Neural progenitor cell (in vitro differentiated cells): ENCODE measurements at regions not wholly inside any gene's neighbourhood (a gene's known extent, or its start where the extent isn't known, plus 50 kb on each side); places are given as distances from the start of the nearest gene placed in this dataset.

ENCODE experiments used
- DNase-seq: peaks from one replicate; pipeline ENCODE4 v3.0.0-alpha.2; 2016; ENCODE audit warnings: low spot score
- H2AFZ ChIP-seq: fragments of 200-600 bp; sonication (generic); replicated peaks from 2 replicates; pipeline ENCODE4 v1.6.1; 2016; ENCODE audit warnings: antibody characterized with exemption
- H3F3A ChIP-seq: fragments of 200-600 bp; sonication (generic); 2 replicates; pipeline ENCODE4 v1.6.1; 2016; ENCODE audit warnings: antibody characterized with exemption, low read depth
- H3K27ac ChIP-seq: fragments of 200-600 bp; sonication (generic); 2 replicates; pipeline ENCODE4 v1.5.1; 2016; ENCODE audit warnings: mild to moderate bottlenecking
- H3K27me3 ChIP-seq: fragments of 200-600 bp; sonication (generic); 2 replicates; pipeline ENCODE4 v1.6.1; 2016; ENCODE audit warnings: mild to moderate bottlenecking, moderate library complexity
- H3K36me3 ChIP-seq: fragments of 200-600 bp; sonication (generic); 2 replicates; pipeline ENCODE4 v1.5.1; 2016
- H3K4me1 ChIP-seq: fragments of 200-600 bp; sonication (generic); 2 replicates; pipeline ENCODE4 v1.6.1; 2016; ENCODE audit warnings: mixed run types
- H3K4me2 ChIP-seq: fragments of 200-600 bp; sonication (generic); 2 replicates; pipeline ENCODE4 v1.6.1; 2016
- H3K4me3 ChIP-seq: fragments of 200-600 bp; sonication (generic); 2 replicates; pipeline ENCODE4 v1.5.1; 2016
- H3K79me2 ChIP-seq: fragments of 200-600 bp; sonication (generic); 2 replicates; pipeline ENCODE4 v1.6.1; 2016; ENCODE audit warnings: low read depth
- H3K9ac ChIP-seq: fragments of 200-600 bp; sonication (generic); 2 replicates; pipeline ENCODE4 v1.6.1; 2016
- H3K9me3 ChIP-seq: fragments of 200-600 bp; sonication (generic); 2 replicates; pipeline ENCODE4 v1.5.1; 2016; ENCODE audit warnings: low read depth
- H4K20me1 ChIP-seq: fragments of 200-600 bp; sonication (generic); 2 replicates; pipeline ENCODE4 v1.6.1; 2016; ENCODE audit warnings: low read depth
- H3K27ac Mint-ChIP-seq: 3 replicates; pipeline ENCODE4 v1.8.0; 2021; ENCODE audit warnings: mixed read lengths
- H3K27me3 Mint-ChIP-seq: 2 replicates; pipeline ENCODE4 v1.8.0; 2022; ENCODE audit warnings: low read depth, mild to moderate bottlenecking, inconsistent platforms, moderate library complexity, mixed read lengths; ENCODE audit not compliant: insufficient read depth
- H3K36me3 Mint-ChIP-seq: 3 replicates; pipeline ENCODE4 v1.8.0; 2021; ENCODE audit warnings: mixed read lengths
- H3K4me1 Mint-ChIP-seq: 3 replicates; pipeline ENCODE4 v1.8.0; 2021; ENCODE audit warnings: mixed read lengths
- H3K4me3 Mint-ChIP-seq: 3 replicates; pipeline ENCODE4 v1.8.0; 2021; ENCODE audit warnings: mild to moderate bottlenecking, moderate library complexity, mixed read lengths
- H3K9me3 Mint-ChIP-seq: 3 replicates; pipeline ENCODE4 v1.8.0; 2020; ENCODE audit warnings: mixed read lengths
- CTCF ChIP-seq: fragments of 200-600 bp; sonication (generic); IDR thresholded peaks from 2 replicates; pipeline ENCODE4 v1.5.1; 2017; ENCODE audit warnings: antibody characterized with exemption, mild to moderate bottlenecking
- EZH2 ChIP-seq: fragments of 200-600 bp; sonication (generic); IDR thresholded peaks from 2 replicates; pipeline ENCODE4 v1.6.1; 2017; ENCODE audit warnings: antibody characterized with exemption, mild to moderate bottlenecking, moderate library complexity
- EZH2phosphoT487 ChIP-seq: fragments of 200-600 bp; sonication (generic); IDR thresholded peaks from 2 replicates; pipeline ENCODE4 v1.6.1; 2017; ENCODE audit warnings: antibody characterized with exemption

- no peaks in the 10 kb centered on the region for H4K20me1 ChIP-seq
- Mint-ChIP-seq H3K4me1 (no peaks in the 10 kb centered on the region), H3K27me3 (peaks cover 16% of the 10 kb centered on the region), H3K27ac (no peak overlapping the region), H3K9me3 (peaks cover 8% of the 10 kb centered on the region), H3K4me3 (no peak overlapping the region), H3K36me3 (no peaks in the 10 kb centered on the region)
- H3K27me3 ChIP-seq: no peaks in the 10 kb centered on the region
- no peak for TF ChIP-seq EZH2
- TF ChIP-seq CTCF: no peak
- TF ChIP-seq EZH2phosphoT487: no peak
- H3K4me2 ChIP-seq: no peak overlapping the region
- H3K9me3 ChIP-seq: no peaks in the 10 kb centered on the region
- H2AFZ ChIP-seq: no peak overlapping the region
- H3K4me3 ChIP-seq: no peak overlapping the region
- no peak for DNase-seq
- no peaks in the 10 kb centered on the region for H3K4me1 ChIP-seq
- H3K27ac ChIP-seq: no peak overlapping the region
- no peaks in the 10 kb centered on the region for H3K79me2 ChIP-seq
- H3K36me3 ChIP-seq: no peaks in the 10 kb centered on the region
- H3F3A ChIP-seq: no peaks in the 10 kb centered on the region
- H3K9ac ChIP-seq: no peak overlapping the region
Measured at GRCh38 chr20:40816039-40816352, 127.0 kb upstream of the MAFB start.

- peaks cover 14% of the 10 kb centered on the region for H3K9me3 Mint-ChIP-seq
- H3K36me3 Mint-ChIP-seq: peaks cover 1% of the 10 kb centered on the region
- Histone ChIP-seq H3K4me2 (no peak overlapping the region), H3K79me2 (no peaks in the 10 kb centered on the region), H3K27me3 (no peaks in the 10 kb centered on the region), H3K36me3 (no peaks in the 10 kb centered on the region), H3K9me3 (no peaks in the 10 kb centered on the region), H3K4me3 (no peak overlapping the region), H3K4me1 (peaks cover 10% of the 10 kb centered on the region), H3K27ac (no peak overlapping the region), H3F3A (no peaks in the 10 kb centered on the region), H4K20me1 (no peaks in the 10 kb centered on the region), H2AFZ (no peak overlapping the region), H3K9ac (no peak overlapping the region)
- peaks cover 18% of the 10 kb centered on the region for H3K27me3 Mint-ChIP-seq
- TF ChIP-seq CTCF (no peak), EZH2phosphoT487 (no peak), EZH2 (no peak)
- H3K4me1 Mint-ChIP-seq: peaks cover 13% of the 10 kb centered on the region
- no peak overlapping the region for H3K4me3 Mint-ChIP-seq
- DNase-seq: no peak
- no peak overlapping the region for H3K27ac Mint-ChIP-seq
Measured at GRCh38 chr20:40821429-40821828, 132.4 kb upstream of the MAFB start.

GRCh38 chr20:40826699-40827098 lies 137.7 kb upstream of the MAFB start:
- Histone ChIP-seq H3K27me3 (no peaks in the 10 kb centered on the region), H3K4me1 (peaks cover 14% of the 10 kb centered on the region), H3F3A (no peaks in the 10 kb centered on the region), H3K4me2 (no peak overlapping the region), H4K20me1 (no peaks in the 10 kb centered on the region), H3K9me3 (no peaks in the 10 kb centered on the region), H3K36me3 (no peaks in the 10 kb centered on the region), H3K4me3 (no peak overlapping the region), H3K27ac (no peak overlapping the region), H3K79me2 (no peaks in the 10 kb centered on the region), H2AFZ (no peak overlapping the region), H3K9ac (no peak overlapping the region)
- TF ChIP-seq CTCF (no peak), EZH2 (no peak), EZH2phosphoT487 (no peak)
- Mint-ChIP-seq H3K9me3 (peaks cover 6% of the 10 kb centered on the region), H3K27me3 (peaks cover 2% of the 10 kb centered on the region), H3K27ac (no peak overlapping the region), H3K4me1 (peaks cover 11% of the 10 kb centered on the region), H3K36me3 (peaks cover 1% of the 10 kb centered on the region), H3K4me3 (no peak overlapping the region)
- DNase-seq: no peak

GRCh38 chr20:40835321-40835720 lies 146.3 kb upstream of the MAFB start:
- H3K9ac ChIP-seq: no peak overlapping the region
- H3K27ac Mint-ChIP-seq: no peak overlapping the region
- H3K79me2 ChIP-seq: no peaks in the 10 kb centered on the region
- no peaks in the 10 kb centered on the region for H3F3A ChIP-seq
- H3K36me3 ChIP-seq: no peaks in the 10 kb centered on the region
- no peak overlapping the region for H2AFZ ChIP-seq
- H3K4me1 ChIP-seq: peaks cover 4% of the 10 kb centered on the region
- H3K4me3 ChIP-seq: no peak overlapping the region
- no peaks in the 10 kb centered on the region for H3K4me1 Mint-ChIP-seq
- no peak overlapping the region for H3K4me2 ChIP-seq
- no peak overlapping the region for H3K27ac ChIP-seq
- no peaks in the 10 kb centered on the region for H3K27me3 ChIP-seq
- TF ChIP-seq EZH2phosphoT487 (no peak), EZH2 (no peak), CTCF (no peak)
- H3K27me3 Mint-ChIP-seq: peaks cover 2% of the 10 kb centered on the region
- H4K20me1 ChIP-seq: no peaks in the 10 kb centered on the region
- no peaks in the 10 kb centered on the region for H3K9me3 ChIP-seq
- no peaks in the 10 kb centered on the region for H3K36me3 Mint-ChIP-seq
- no peak overlapping the region for H3K4me3 Mint-ChIP-seq
- DNase-seq: no peak
- peaks cover 4% of the 10 kb centered on the region for H3K9me3 Mint-ChIP-seq
